Tongue (tissue), 1 donor: ENCODE measurements at regions not wholly inside any gene's neighbourhood (a gene's known extent, or its start where the extent isn't known, plus 50 kb on each side); places are given as distances from the start of the nearest gene placed in this dataset.

Experiments
- DNase-seq: peaks from one replicate; pipeline ENCODE4 v3.0.0-alpha.2; 2015

DNA sequence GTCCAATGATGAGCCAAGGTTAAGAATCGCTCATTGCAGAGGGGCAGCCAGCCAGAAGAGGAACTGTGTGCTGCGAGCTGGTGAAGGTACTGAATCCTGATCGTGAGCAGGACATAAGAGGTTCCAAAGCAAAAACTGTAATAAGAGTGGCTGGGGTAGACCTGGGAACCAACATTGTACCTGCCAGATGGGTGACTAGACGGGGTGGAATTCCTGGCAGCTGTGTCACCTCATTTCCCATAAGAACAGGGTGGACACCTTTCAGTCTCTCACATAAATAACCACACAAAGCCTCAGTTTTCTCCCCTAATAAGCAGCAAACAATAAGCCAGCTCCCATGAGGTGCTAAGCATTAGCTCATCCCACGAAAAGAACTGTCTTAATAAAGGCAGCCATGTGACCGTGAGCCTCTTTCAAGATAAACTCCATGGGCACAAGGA, 290.3 kb downstream of the SOX9 start:
- DNase-seq: no peak

DNA sequence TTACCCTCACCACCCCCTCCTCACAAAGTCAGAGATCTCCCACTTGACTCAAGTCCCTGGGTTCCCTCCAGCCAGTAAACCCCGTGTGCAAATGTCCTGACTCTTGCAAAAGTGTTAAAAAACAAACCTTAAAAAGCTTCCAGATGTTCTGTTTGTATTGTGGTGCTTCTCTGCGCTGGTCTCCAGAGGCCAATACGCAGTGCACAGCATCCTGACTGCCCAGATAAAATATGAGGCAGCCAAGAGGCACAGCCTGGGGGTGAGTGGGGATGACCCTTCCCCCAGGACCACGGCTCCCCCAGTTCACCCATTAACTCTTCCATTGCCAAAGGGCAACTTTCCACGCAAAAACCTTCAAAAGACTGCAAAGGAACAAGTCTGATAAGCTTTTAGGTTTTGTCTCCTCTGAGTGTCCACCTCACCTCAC, 291.8 kb downstream of the SOX9 start:
- DNase-seq: no peak

DNA sequence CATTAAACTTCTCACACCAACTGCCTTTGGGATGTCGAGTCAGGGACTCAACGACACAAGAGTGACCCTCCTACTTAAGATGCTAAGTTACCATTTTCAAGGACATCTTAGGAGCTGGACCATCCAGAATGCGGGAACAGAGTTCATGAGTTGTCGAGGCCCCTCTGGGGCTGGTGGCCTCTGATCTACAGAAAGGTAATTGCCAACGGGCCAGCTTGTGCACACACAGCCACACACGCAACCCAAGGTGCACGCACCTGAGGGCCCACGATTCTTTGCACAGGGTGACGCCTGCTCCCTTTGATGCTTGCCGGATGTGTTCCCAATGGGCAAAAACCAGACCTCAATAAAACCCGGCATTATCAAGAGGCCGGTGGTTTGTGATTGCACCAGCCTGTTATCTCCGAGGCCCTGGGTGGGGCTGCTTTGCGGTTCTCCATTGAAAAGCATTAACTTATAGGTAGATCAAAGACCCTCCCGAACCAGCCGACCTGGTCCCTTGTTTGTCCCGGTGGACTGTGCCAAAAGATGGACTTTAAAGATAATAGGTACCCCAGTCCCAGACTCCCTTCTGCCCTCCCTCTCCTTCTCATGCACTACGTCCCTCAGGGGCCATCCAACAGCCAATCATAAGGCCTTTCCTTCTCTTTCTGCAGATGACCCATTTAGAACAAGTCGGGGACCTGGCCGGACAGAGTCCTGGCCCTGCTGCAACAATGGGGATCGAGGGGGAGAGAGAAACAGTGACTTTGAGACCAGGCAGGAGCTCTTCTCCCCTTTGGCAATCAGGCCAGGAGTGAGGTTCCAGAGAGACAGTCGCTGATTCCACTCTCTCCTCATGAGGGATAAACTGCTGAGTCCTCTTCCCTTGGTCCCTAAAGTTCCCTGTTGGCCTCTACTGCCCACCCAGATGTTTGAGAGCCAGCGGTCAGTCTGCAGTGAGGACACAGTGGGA, 292.5 kb downstream of the SOX9 start:
- DNase-seq: no peak

DNA sequence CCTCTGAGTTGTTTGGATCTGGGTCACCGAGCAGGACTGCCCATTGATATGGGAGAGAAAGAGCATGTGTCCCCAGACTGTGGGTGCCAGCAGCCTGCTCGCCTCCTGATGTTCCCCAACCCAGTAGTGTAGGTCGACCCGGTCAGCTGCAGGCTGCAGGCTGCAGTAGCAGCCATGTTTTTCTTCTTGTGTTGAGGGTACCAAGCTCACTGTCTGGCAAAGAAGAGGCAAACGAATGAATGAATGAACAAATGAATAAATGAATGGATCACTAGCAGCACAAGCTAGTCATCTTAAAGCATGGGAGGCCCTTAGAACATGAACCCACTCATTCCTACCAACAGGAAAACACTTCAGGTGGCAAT, 293.2 kb downstream of the SOX9 start:
- DNase-seq: no peak

DNA sequence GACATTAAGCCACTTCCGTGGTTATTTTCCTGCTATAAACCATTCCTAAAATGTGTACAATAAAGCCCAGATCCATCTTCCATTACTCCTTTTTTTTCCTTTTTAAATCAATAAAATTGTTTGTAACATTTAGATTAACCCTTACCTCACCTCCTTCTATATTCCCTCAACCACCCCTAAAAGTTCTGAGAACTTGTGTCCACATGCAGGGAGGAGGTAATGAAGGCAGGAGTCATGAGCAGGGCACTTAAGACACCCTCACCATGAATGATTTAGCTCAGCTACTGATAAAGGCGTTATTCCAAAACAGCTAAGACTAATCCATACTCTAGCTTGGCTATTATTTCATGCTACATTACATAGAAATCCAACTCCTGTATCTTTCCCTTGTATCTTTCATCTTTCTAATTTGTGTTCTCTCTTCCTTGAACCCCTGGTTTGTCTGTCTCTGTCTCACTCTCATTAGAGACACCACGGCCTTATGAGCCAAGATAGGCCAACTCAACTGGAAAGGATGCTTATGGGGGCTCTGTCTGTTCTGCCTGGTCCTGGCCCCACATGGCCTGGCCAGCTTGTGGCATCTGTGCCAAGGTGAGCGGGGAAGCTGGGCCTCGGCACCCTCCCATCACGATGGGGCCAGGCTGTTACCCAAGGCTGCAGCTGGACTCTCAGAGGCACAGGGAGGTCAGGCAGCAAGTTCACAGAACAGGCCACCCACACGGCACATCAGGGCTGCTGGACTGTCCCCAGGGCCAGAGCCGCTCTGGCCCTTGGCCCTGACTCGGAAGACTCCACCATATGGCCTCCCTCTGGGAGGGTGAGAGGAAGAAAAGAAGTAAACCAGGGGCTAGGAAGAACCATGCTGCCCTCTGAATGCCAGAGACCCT, 294.4 kb downstream of the SOX9 start:
- DNase-seq: no peak

DNA sequence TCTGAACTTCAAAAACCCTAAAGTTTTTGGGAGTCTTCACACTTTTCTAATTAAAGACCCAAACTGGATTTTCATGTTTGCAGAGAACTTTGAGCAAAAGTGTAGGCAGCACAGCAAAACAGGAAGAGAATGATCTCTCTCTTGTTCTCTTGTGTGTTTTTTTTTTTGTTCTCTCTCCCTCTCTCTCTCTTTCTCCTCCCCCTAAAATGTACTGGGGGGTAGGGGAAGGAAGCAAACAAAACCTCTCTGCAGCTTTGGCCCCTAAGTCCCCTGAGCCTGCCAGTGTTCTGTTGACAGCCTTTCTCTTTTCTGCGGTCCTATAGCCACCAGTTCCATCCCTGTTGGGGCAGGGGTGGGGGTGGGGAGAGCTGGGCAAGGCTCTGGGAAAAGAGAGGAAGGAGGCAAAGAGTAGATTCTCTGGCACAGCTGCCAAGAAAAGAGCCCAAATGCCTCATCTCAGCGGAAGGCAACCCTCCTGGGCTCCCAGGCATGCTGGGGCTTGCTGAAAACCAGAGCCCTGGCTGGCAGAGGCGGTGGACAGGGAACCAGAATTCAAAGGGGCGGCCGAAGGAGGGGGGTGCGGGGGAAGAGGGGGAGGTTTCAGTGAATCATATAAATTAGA, 295.3 kb downstream of the SOX9 start:
- DNase-seq: no peak

DNA sequence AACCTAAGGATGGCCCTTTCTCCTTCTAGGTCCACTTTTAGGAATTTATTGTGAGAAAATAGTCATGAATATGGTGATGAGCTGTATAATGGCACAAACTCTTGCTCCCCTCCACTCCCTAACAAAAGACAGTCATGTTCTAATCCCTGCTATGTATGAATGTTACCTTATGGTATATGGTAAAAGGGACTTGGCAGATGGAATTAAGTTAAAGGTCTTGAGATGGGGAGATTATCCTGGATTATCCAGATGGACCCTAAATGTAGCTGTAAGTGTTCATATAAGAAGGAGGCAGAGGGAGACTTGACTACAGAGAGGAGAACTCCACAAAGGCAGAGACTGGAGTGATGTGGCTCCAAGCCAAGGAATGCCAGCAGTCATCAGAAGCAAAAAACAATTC, 296.1 kb downstream of the SOX9 start:
- DNase-seq: no peak

DNA sequence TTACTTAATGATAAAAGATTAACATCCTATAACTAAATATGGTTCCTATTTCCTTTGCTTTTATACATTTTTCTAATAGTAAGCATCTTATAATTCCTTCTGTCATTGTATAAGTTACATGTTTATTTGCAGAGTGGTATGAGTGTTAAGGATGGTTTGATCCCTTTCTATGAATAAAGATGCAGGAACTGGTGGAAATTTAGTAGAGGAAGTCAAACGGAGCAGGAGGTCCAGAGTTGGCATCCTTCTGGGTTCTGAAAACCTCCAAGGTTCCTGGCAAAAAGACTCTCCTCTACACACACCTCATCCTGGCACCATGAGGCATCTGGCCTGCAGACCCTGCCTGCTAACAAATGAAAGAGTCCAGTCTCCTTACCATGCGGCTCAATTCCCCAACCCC, 296.8 kb downstream of the SOX9 start:
- DNase-seq: no peak

DNA sequence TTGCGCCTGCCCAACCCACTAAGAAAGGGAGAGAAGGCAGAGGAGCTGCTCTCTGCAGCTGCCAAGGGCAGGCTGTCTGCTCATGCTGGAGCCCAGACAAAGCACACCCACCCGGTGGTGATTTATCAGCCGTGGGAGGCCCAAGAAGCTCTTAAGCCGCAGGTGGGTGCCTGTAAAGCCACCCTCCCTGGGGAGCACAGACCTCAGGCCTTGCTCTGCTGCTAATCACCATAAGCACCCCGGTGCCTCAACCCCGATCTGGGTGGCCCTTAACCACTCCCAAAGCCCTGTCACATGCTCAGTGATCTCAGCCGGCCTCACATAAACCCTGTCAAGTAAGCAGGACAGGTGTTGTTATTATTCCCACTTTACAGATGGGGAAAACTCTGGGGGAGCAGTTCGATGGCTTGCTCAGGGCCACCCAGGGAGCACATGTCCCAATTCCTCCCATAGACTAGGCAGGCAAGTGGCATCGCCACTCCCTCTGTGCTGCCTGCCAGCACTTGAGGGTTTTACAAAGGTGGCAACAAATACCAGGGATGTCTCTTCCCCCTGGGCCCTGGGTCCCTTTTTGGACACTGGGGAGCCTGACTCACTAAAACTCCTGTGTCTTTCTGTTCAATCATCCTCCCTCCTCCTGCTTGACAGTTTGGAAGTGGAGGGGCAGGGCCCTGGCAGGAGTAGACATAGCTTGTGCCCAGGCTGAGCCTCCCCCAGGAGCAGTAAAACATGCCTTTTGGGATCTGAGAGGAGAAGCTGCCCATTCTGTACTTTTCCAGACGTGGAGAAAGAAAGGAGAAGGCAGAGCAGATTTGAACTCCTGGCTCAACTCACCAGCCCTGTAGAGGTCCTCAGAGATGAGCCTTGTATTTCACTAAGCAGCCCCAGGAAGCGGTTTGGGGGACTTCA, 299.3 kb downstream of the SOX9 start:
- no peak for DNase-seq

DNA sequence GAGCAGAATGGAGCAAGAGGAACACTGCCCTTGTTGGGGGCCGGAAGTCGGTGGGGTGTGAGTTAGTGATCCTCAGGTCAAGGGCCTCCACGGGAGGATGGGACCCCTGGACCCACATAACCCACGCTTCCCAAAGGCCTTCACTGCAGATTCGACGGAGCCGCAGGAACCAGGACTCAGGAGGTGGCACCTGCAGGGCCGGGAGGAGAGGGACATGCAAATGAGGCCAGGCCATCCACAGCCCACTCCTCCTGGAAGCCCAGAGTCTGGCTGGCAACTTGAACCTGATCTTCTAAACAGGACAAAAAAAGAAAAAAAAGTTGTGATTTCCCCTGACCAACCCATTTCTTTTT, 299.9 kb downstream of the SOX9 start:
- DNase-seq: no peak

DNA sequence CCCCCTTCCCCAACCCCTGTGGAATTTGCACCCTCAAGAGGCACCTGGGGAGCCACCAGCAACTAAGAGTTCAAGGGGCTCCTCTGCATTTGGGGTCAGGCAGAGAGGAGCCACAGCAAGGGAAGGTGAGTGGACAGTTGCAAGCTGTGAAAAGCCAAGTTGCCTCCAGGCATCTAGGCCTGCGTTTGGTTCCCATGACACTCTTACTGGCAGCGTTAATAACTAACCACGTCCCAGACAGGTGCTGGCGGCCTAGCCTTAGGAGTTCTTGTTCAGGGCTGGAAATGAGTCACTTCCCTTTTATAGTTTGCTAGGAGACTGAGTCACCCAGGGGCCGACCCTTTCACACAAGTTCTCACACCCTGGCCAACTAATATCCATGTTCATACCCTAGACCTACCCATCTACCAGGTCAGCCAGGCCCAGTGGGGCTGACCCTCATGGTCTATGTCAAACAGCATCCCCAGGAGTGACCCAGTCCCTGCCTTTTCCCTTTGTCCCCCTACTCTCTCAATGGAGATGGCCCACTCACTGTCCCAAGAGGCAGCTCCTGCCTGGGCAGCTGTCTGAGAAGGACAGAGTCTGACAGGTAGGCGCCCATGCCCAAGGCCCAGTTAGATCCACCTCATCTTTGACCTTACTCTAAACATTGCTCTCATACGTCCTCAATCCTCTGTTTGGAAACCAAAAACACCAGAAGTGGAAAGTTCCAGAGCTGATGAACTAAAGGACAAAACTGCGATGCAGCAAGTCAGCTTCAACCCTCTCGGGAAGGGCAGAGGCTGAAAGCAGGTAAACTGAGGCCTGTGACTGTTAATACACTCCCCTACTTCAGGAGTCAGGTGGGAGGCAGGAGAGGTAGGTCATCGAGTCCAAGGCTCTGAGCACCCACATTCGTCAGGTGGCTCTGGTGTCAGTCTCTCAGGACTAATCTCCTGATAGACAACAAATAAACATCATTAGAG, 300.6 kb downstream of the SOX9 start:
- DNase-seq: peak; percentile 63

DNA sequence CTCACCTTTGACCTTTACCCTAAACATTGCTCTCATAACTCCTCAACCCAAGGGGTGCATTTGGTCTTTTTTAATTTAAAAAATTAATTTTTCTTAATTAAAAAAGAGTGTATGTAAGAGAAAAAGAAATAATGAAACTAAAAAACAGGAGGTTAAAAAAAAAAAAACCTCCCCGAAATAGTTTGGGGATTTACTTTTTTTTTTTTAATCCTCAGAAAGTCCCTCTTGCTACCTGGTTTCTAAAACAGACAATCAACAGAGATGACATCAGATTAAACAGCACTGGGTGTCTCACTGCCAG, 301.3 kb downstream of the SOX9 start:
- DNase-seq: no peak

DNA sequence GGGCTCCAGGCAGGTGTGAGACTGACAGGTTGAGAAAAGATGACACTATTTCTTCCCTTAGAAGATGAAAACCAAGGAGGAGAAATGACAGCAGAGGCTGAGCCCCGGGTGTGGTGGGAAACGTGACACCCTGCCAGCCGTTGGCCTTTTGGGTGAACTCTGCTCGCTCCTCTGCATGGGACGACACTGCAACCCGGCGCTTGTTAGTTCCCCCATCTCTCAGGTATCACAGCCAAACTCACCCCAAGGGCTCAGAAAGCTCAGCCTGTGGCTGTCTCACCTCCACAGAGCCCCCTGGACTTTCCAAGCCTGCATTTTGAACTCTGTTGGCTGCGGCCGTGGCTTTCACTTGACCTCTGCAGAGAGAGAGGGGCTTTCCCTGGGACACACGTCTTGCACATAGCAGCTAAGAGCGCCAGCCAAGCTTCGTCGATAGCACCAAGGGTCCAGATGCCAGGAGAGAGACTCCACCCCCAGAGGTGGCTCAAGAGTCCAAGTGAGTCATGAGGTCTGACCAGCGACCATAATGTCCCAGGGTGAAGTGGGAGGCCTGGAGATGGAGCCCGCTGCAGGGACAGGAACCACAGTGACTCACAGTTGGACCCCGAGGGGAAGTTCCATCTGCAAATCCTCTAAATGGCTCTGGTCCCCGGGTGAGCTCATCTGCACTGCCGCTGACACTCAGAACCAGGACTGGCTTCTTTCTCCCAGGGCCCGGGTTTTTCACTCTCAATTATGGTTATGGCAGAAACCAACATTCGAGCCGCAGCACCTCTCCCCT, 301.9 kb downstream of the SOX9 start:
- DNase-seq: peak; percentile 65

DNA sequence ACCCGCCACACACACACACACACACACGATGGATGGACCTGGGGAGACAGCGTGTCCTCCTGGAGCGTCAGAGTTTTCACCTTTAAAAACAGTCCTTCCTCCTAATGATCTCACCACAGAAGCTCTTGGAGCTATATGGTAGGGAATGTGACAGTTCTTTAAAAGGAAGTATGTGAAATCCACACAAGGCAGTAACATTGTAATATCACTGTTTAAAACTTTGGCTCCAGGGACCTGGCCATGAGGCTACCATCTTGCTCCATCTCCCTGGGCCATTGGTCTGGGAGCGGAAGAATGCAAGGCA, 302.4 kb downstream of the SOX9 start:
- DNase-seq: no peak

DNA sequence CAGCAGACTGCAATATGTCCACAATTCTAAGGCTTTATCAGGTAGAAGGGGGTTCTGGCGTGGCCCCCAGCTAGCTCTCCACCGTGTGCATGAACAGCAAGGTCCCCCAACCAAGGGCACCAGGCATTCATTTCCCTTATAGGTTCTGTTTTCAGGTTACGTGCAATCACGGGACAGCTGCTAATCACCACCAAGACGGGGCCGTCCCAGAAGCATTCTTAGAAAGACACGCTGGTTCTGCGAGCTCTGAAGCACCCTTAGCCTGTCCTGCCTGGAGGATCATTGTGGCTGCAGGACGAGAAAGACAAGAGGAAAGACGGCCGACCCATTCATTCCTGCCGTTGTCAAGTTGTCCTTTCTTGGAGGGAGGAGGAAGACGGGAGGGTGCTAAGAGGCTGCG, 302.9 kb downstream of the SOX9 start:
- DNase-seq: no peak

DNA sequence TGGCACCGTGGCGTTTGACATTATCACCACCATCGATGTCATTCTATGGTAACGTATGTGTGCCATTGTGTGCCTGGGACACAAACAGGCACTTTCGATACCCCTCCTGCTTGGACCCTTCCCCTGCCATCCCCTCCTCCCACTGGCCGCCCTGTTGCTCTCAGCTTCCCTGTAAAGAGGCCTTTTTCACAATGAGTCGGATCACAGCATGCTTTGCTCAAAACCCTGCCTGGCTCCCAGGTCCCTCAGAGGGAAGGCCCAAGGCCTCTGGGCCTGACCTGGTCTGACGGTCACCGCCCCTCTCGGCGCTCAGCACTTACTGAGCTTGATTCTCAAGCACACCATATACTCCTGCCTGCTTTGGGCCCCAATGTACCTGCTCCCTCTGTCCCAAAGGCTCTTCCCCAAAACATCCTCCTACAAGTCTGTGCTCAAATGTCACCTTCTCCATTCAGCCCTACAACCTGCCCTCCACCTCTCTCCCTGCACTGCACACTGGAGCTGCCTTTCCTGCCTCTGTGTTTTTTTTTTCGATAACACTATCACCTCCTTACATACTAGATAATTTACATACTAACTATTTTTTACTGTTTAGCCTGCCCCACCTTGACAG, 303.8 kb downstream of the SOX9 start:
- no peak for DNase-seq

DNA sequence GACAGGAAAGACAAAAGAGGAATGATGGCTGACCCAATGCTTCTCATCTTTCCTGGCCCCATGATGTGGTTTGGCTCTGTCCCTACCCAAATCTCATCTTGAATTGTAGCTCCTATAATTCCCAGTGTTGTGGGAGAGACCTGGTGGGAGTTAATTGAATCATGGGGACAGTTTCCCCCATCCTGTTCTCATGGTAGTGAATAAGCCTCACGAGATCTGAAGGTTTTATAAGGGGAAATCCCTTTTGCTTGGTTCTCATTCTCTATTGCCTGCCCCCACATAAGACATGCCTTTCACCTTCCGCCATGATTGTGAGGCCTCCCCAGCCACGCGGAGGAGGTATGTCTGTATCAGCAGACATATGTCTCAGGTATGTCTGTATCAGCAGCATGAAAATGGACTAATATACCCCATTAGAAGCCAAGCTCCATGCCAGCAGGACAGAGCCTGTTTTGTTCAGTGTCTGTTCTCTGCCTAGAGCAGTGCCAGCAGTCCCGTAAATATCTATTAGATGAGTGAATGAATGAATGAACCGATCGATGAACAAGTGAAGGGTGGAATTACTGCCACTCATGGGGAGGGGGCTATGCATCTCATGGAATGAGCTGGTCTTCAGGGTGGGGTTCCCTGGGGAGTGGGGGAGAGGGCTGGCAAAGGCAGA, 304.4 kb downstream of the SOX9 start:
- DNase-seq: no peak

DNA sequence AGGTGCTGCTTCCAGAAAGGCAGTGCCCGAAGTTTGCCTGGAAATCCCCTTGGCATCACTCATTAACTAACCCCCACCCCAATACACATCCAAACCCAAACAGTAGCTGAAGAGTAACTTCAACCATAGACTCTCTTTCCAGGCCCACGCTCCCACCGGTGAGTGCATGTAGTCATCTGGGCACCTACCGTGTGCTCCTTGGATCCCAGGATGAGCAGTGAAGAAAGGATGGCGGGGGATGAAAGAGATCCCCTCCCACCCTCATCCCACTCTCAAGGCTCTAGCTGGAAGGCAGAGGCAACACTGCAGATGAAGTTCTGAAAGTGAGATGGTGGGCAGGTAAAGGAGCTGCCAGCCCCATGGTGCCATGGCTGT, 305.0 kb downstream of the SOX9 start:
- no peak for DNase-seq

DNA sequence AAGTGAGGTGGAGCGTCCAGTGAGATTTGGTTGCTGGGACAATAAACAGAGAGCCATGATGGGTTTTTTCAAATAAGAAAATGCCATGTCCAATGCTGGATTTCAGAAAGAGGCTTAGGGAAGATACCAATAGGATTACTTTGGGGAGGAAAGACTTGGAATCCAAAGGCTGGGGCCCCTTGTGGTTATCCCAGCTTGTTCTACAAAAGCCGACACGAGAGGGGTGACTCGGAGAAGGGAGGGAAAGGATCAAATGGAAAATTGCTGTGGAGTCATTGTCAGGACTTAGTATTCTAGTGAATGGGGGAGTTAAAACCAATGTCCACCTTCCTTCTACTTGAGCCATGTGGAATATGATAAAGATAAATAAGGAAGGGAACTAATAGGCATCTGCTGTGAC, 305.5 kb downstream of the SOX9 start:
- no peak for DNase-seq
